Neural progenitor cell (in vitro differentiated cells): ENCODE measurements at regions not wholly inside any gene's neighbourhood (a gene's known extent, or its start where the extent isn't known, plus 50 kb on each side); places are given as distances from the start of the nearest gene placed in this dataset.

Source experiments
- EZH2 ChIP-seq: fragments of 200-600 bp; sonication (generic); IDR thresholded peaks from 2 replicates; pipeline ENCODE4 v1.6.1; 2017; ENCODE audit warnings: antibody characterized with exemption, mild to moderate bottlenecking, moderate library complexity
- EZH2phosphoT487 ChIP-seq: fragments of 200-600 bp; sonication (generic); IDR thresholded peaks from 2 replicates; pipeline ENCODE4 v1.6.1; 2017; ENCODE audit warnings: antibody characterized with exemption

GRCh38 chr10:30527623-30528428 lies 93.8 kb downstream of the MAP3K8 start:
- TF ChIP-seq EZH2phosphoT487 (no peak), EZH2 (no peak)
